SK-N-SH (cell line): ENCODE measurements at regions not wholly inside any gene's neighbourhood (a gene's known extent, or its start where the extent isn't known, plus 50 kb on each side); places are given as distances from the start of the nearest gene placed in this dataset.

ENCODE experiments used
- CTCF ChIA-PET: fragments of 300-600, 350-600 bp; formaldehyde crosslinking; extraction: SDS; loops from one replicate; lab custom pipeline; 2021; lab: Yijun Ruan, JAX
- POLR2A ChIA-PET: fragments of 350-600 bp; sonication (Branson Sonifier 250); formaldehyde crosslinking; extraction: SDS; loops from one replicate; lab custom pipeline; 2020; ENCODE audit warnings: antibody characterized with exemption, inconsistent platforms; lab: Yijun Ruan, JAX
- DNase-seq: peaks from one replicate; pipeline ENCODE4 v3.0.0; 2012
- H2AFZ ChIP-seq: fragments of 200-600 bp; sonication (generic); 2 replicates; pipeline ENCODE4 v1.8.1; 2016; ENCODE audit warnings: antibody characterized with exemption, mild to moderate bottlenecking, low read depth
- H3F3A ChIP-seq: fragments of 200-600 bp; sonication (generic); replicated peaks from 2 replicates; pipeline ENCODE3; 2016; ENCODE audit warnings: antibody characterized with exemption, mild to moderate bottlenecking; ENCODE audit not compliant: insufficient read depth
- H3K27ac ChIP-seq, 2 experiments: fragments of 200-500 bp in 1 of 2; fragments of 200-600 bp in 1 of 2; sonication (Bioruptor generic) in 1 of 2; sonication (generic), shearing (Covaris generic) in 1 of 2; 2 replicates each; pipeline versions ENCODE4 v1.5.1 to v1.6.1; 2014 to 2016; ENCODE audit warnings: low read depth in 2 of 2, inconsistent platforms in 1 of 2, low read length in 1 of 2, mild to moderate bottlenecking in 1 of 2, mixed read lengths in 1 of 2
- H3K27me3 ChIP-seq: fragments of 200-600 bp; sonication (generic), shearing (Covaris generic); 2 replicates; pipeline ENCODE4 v1.6.1; 2016; ENCODE audit warnings: mixed run types; ENCODE audit not compliant: insufficient read depth
- H3K36me3 ChIP-seq, 2 experiments: fragments of 200-500 bp in 1 of 2; fragments of 200-600 bp in 1 of 2; sonication (Bioruptor generic) in 1 of 2; sonication (generic) in 1 of 2; replicated peaks in 1 of 2; 2 replicates each; pipeline versions ENCODE3 to v1.5.1; 2014 to 2016; ENCODE audit warnings: low read length in 1 of 2, mild to moderate bottlenecking in 1 of 2; ENCODE audit not compliant: insufficient read depth in 2 of 2, control insufficient read depth in 1 of 2
- H3K4me1 ChIP-seq, 2 experiments: fragments of 200-500 bp in 1 of 2; fragments of 200-600 bp in 1 of 2; sonication (Bioruptor generic) in 1 of 2; sonication (generic), shearing (Covaris generic) in 1 of 2; 2 replicates each; pipeline versions ENCODE4 v1.5.1 to v1.6.1; 2014 to 2016; ENCODE audit warnings: low read depth in 1 of 2, low read length in 1 of 2, mixed run types in 1 of 2; ENCODE audit not compliant: insufficient read depth in 2 of 2, control insufficient read depth in 1 of 2
- H3K4me2 ChIP-seq: fragments of 200-600 bp; sonication (generic), shearing (Covaris generic); 2 replicates; pipeline ENCODE4 v1.6.1; 2017; ENCODE audit warnings: mixed run types
- H3K4me3 ChIP-seq, 2 experiments: fragments of 200-500 bp in 1 of 2; fragments of 200-600 bp in 1 of 2; sonication (Bioruptor generic) in 1 of 2; sonication (generic), shearing (Covaris generic) in 1 of 2; 2 replicates each; pipeline versions ENCODE4 v1.5.1 to v1.8.1; 2014 to 2016; ENCODE audit warnings: low read depth in 2 of 2, inconsistent platforms in 1 of 2, low read length in 1 of 2, mild to moderate bottlenecking in 1 of 2, mixed read lengths in 1 of 2, moderate library complexity in 1 of 2
- H3K79me2 ChIP-seq: fragments of 200-600 bp; sonication (generic); 2 replicates; pipeline ENCODE4 v1.8.1; 2017; ENCODE audit warnings: mild to moderate bottlenecking; ENCODE audit not compliant: insufficient read depth
- H3K9ac ChIP-seq: fragments of 200-600 bp; sonication (generic); 2 replicates; pipeline ENCODE4 v1.6.1; 2017; ENCODE audit warnings: mixed run types
- H3K9me2 ChIP-seq: fragments of 200-600 bp; sonication (generic); 2 replicates; pipeline ENCODE4 v1.6.1; 2017; ENCODE audit warnings: mixed run types
- H3K9me3 ChIP-seq: fragments of 200-600 bp; sonication (generic); 2 replicates; pipeline ENCODE4 v1.6.1; 2017; ENCODE audit warnings: mixed run types, mild to moderate bottlenecking, moderate library complexity
- H4K20me1 ChIP-seq: fragments of 200-600 bp; sonication (generic); 2 replicates; pipeline ENCODE4 v1.6.1; 2017; ENCODE audit warnings: mild to moderate bottlenecking, mixed run types; ENCODE audit not compliant: insufficient read depth
- CHD2 ChIP-seq: fragments of 150-350 bp; IDR thresholded peaks from 2 replicates; pipeline ENCODE4 v1.6.1; 2018; ENCODE audit warnings: low read length; ENCODE audit not compliant: partially characterized antibody
- CTCF ChIP-seq: fragments of 200-600 bp; sonication (generic); IDR thresholded peaks from 2 replicates; pipeline ENCODE4 v1.6.1; 2017; ENCODE audit warnings: antibody characterized with exemption, mild to moderate bottlenecking, moderate library complexity
- ELF1 ChIP-seq: IDR thresholded peaks from 2 replicates; pipeline ENCODE4 v1.4.0; 2012
- EP300 ChIP-seq, 2 experiments: IDR thresholded peaks; 2 replicates each; pipeline versions ENCODE4 v1.4.0 to v1.6.1; 2012; ENCODE audit warnings: borderline replicate concordance in 1 of 2, low read depth in 1 of 2, low read length in 1 of 2
- FOXM1 ChIP-seq: IDR thresholded peaks from 2 replicates; pipeline ENCODE4 v1.4.0; 2012; ENCODE audit warnings: low read depth, mild to moderate bottlenecking
- MEF2A ChIP-seq: IDR thresholded peaks from 2 replicates; pipeline ENCODE4 v1.4.0; 2012; ENCODE audit warnings: low read depth, borderline replicate concordance
- MXI1 ChIP-seq: IDR thresholded peaks from 2 replicates; pipeline ENCODE4 v1.6.1; 2012; ENCODE audit warnings: mild to moderate bottlenecking, low read depth, low read length, improper control_type of control experiment
- POLR2AphosphoS5 ChIP-seq: IDR thresholded peaks from 2 replicates; pipeline ENCODE4 v1.6.1; 2012; ENCODE audit warnings: low read depth, low read length
- RAD21 ChIP-seq: IDR thresholded peaks from 2 replicates; pipeline ENCODE4 v1.6.1; 2012; ENCODE audit warnings: mild to moderate bottlenecking, low read length
- RCOR1 ChIP-seq: fragments of 150-350 bp; IDR thresholded peaks from 2 replicates; pipeline ENCODE4 v1.6.1; 2017; ENCODE audit warnings: antibody characterized with exemption, low read length
- RFX5 ChIP-seq: IDR thresholded peaks from 2 replicates; pipeline ENCODE4 v1.6.1; 2012; ENCODE audit warnings: mild to moderate bottlenecking, improper control_type of control experiment, low read length
- TCF12 ChIP-seq: IDR thresholded peaks from 2 replicates; pipeline ENCODE4 v1.4.0; 2012
- USF1 ChIP-seq: IDR thresholded peaks from 2 replicates; pipeline ENCODE4 v1.4.0; 2012; ENCODE audit warnings: low read depth, borderline replicate concordance
- WGBS: methylation state at CpG from one replicate; pipeline ENCODE4 v1.1.6; 2017; ENCODE audit warnings: low lambda C conversion rate; 5-methylcytosine and 5-hydroxymethylcytosine counted together

- no peaks in the 10 kb centered on the region for H3K79me2 ChIP-seq
- no peaks in the 10 kb centered on the region for H3K36me3 ChIP-seq
- 71% methylated on average over 4 of the region's 4 CpGs for WGBS
- H3K9ac ChIP-seq, result no peak overlapping the region
- H3K27ac ChIP-seq, result no peak overlapping the region
- peaks cover 3% of the 10 kb centered on the region for H3F3A ChIP-seq
- H4K20me1 ChIP-seq, result no peaks in the 10 kb centered on the region
- no peaks in the 10 kb centered on the region for H3K9me3 ChIP-seq
- ChIA-PET CTCF (interaction anchor here (0.8 kb wide), 1 partner anchor 1796 kb away, joined by 3 read pairs; no protein-coding TSS in a partner anchor), POLR2A (no interaction called here)
- no peak overlapping the region for H3K4me2 ChIP-seq
- H3K9me2 ChIP-seq, result no peaks in the 10 kb centered on the region
- no peak overlapping the region for H2AFZ ChIP-seq
- TF ChIP-seq RCOR1, result no peak
- no peak for TF ChIP-seq POLR2AphosphoS5
- DNase-seq, result no peak
- H3K4me1 ChIP-seq, result no peaks in the 10 kb centered on the region
- no peak overlapping the region for H3K4me3 ChIP-seq
- no peaks in the 10 kb centered on the region for H3K27me3 ChIP-seq
These were observed 365.5 kb upstream of the SYT4 start for GRCh38 chr18:43642727-43643330.

GRCh38 chr18:43648002-43648401 is 370.7 kb upstream of the SYT4 start:
- TF ChIP-seq CTCF, result peak; percentile 26
- TF ChIP-seq EP300 (IDR thresholded peaks at IDR 0.05; ENCODE audit: borderline replicate concordance in 1 of 2, low read depth in 1 of 2, low read length in 1 of 2), result no peak
- H3K9me2 ChIP-seq, result no peaks in the 10 kb centered on the region
- no peaks in the 10 kb centered on the region for H3K9me3 ChIP-seq
- no peaks in the 10 kb centered on the region for H3F3A ChIP-seq
- CTCF ChIA-PET, result interaction anchor here (1.0 to 1.8 kb wide), 2 partner anchors 11 to 27 kb away, joined by 3 to 5 read pairs; no protein-coding TSS in a partner anchor
- no peak for DNase-seq
- POLR2A ChIA-PET, result no interaction called here
- no peak overlapping the region for H3K4me3 ChIP-seq
- no peaks in the 10 kb centered on the region for H3K27me3 ChIP-seq
- 79% methylated on average over 2 of the region's 2 CpGs for WGBS
- no peaks in the 10 kb centered on the region for H3K79me2 ChIP-seq
- no peak overlapping the region for H3K27ac ChIP-seq
- no peak overlapping the region for H2AFZ ChIP-seq
- H3K36me3 ChIP-seq, result no peaks in the 10 kb centered on the region
- no peaks in the 10 kb centered on the region; a peak in 1 of 4 replicates for H3K4me1 ChIP-seq
- no peak overlapping the region for H3K4me2 ChIP-seq
- H3K9ac ChIP-seq, result no peak overlapping the region
- no peaks in the 10 kb centered on the region for H4K20me1 ChIP-seq

GRCh38 chr18:43649649-43650357 is 372.5 kb upstream of the SYT4 start:
- Histone ChIP-seq H3K79me2 (no peaks in the 10 kb centered on the region), H3K9me2 (no peaks in the 10 kb centered on the region), H4K20me1 (no peaks in the 10 kb centered on the region), H3F3A (no peaks in the 10 kb centered on the region), H2AFZ (no peak overlapping the region), H3K27ac (peak overlapping the region in 1 of 2 experiments; percentile 64; a peak in 1 of 4 replicates), H3K4me2 (no peak overlapping the region), H3K9ac (no peak overlapping the region), H3K4me1 (no peaks in the 10 kb centered on the region; a peak in 1 of 4 replicates), H3K36me3 (no peaks in the 10 kb centered on the region), H3K4me3 (no peak overlapping the region), H3K9me3 (no peaks in the 10 kb centered on the region), H3K27me3 (no peaks in the 10 kb centered on the region)
- POLR2A ChIA-PET, result no interaction called here
- WGBS, result 18% methylated on average over 1 of the region's 1 CpG
- CTCF ChIA-PET, result interaction anchor here (1.2 kb wide), 1 partner anchor 12 kb away, joined by 6 read pairs; no protein-coding TSS in a partner anchor
- no peak for DNase-seq
- TF ChIP-seq FOXM1 (no peak), ELF1 (no peak), MXI1 (no peak), RCOR1 (no peak), USF1 (no peak), RFX5 (no peak), CTCF (no peak), CHD2 (no peak), RAD21 (no peak), TCF12 (no peak), MEF2A (no peak)
